Lower lobe of right lung (tissue), 2 donors: ENCODE measurements at regions not wholly inside any gene's neighbourhood (a gene's known extent, or its start where the extent isn't known, plus 50 kb on each side); places are given as distances from the start of the nearest gene placed in this dataset.

ENCODE experiments used
- ATAC-seq, 2 donors: fragments of 200-7000 bp; cut with Tn5 transposase; one replicate each; pipeline ENCODE4 v1.9.1; 2020 to 2022; ENCODE audit warnings: mild to moderate bottlenecking in 2 of 2, moderate library complexity in 2 of 2
- DNase-seq: peaks from one replicate; pipeline ENCODE4 v3.0.0-alpha.2; 2020
- H3K27ac ChIP-seq: fragments of 200-600 bp; one replicate; pipeline ENCODE4 v1.8.0; 2022
- H3K27me3 ChIP-seq: fragments of 200-600 bp; one replicate; pipeline ENCODE4 v1.8.0; 2022; ENCODE audit warnings: low read depth
- H3K36me3 ChIP-seq: fragments of 200-600 bp; one replicate; pipeline ENCODE4 v1.8.0; 2022; ENCODE audit warnings: mild to moderate bottlenecking
- H3K4me1 ChIP-seq: fragments of 200-600 bp; one replicate; pipeline ENCODE4 v1.8.0; 2022
- H3K4me3 ChIP-seq: fragments of 200-600 bp; one replicate; pipeline ENCODE4 v1.8.0; 2022; ENCODE audit warnings: mild to moderate bottlenecking
- H3K9me3 ChIP-seq: fragments of 200-600 bp; one replicate; pipeline ENCODE4 v1.8.0; 2022
- CTCF ChIP-seq: fragments of 200-600 bp; IDR thresholded peaks from one replicate; pipeline ENCODE4 v1.8.0; 2022; ENCODE audit warnings: antibody characterized with exemption, mild to moderate bottlenecking
- intact Hi-C: fragments of 100-400 bp; cut with DNase I; formaldehyde crosslinking; loops from one replicate; pipeline ENCODE4 v1.11.0; 2022
- donor health status: DM: no; HTN: yes; CAD: no; lungs with severe emphysema.

GRCh38 chr10:44171765-44172164 is 213.1 kb downstream of the CXCL12 start:
- H3K27ac ChIP-seq = no peak overlapping the region
- intact Hi-C loops = no loop called here
- no peaks in the 10 kb centered on the region for H3K4me1 ChIP-seq
- no peak for TF ChIP-seq CTCF
- no peaks in the 10 kb centered on the region for H3K36me3 ChIP-seq
- ATAC-seq (no peak), DNase-seq (no peak)
- no peaks in the 10 kb centered on the region for H3K27me3 ChIP-seq
- no peak overlapping the region for H3K4me3 ChIP-seq
- no peaks in the 10 kb centered on the region for H3K9me3 ChIP-seq

GRCh38 chr10:44168478-44168877 is 216.4 kb downstream of the CXCL12 start:
- H3K4me3 ChIP-seq = no peak overlapping the region
- no peak for DNase-seq
- TF ChIP-seq CTCF = no peak
- intact Hi-C loops = no loop called here
- H3K9me3 ChIP-seq = no peaks in the 10 kb centered on the region
- no peak for ATAC-seq
- no peak overlapping the region for H3K27ac ChIP-seq
- no peaks in the 10 kb centered on the region for H3K27me3 ChIP-seq
- H3K4me1 ChIP-seq = no peaks in the 10 kb centered on the region
- no peaks in the 10 kb centered on the region for H3K36me3 ChIP-seq

- ATAC-seq = no peak
- no peaks in the 10 kb centered on the region for H3K27me3 ChIP-seq
- no peak overlapping the region for H3K27ac ChIP-seq
- no peaks in the 10 kb centered on the region for H3K36me3 ChIP-seq
- TF ChIP-seq CTCF = no peak
- no peaks in the 10 kb centered on the region for H3K9me3 ChIP-seq
- no peak overlapping the region for H3K4me3 ChIP-seq
- DNase-seq = no peak
- H3K4me1 ChIP-seq = no peaks in the 10 kb centered on the region
- intact Hi-C loops = no loop called here
Observed at GRCh38 chr10:44167752-44168151, 217.1 kb downstream of the CXCL12 start.

GRCh38 chr10:44166441-44166840 is 218.5 kb downstream of the CXCL12 start:
- ATAC-seq (no peak), DNase-seq (no peak)
- Histone ChIP-seq H3K4me3 (no peak overlapping the region), H3K9me3 (no peaks in the 10 kb centered on the region), H3K27ac (no peak overlapping the region), H3K4me1 (no peaks in the 10 kb centered on the region), H3K27me3 (no peaks in the 10 kb centered on the region), H3K36me3 (no peaks in the 10 kb centered on the region)
- intact Hi-C loops = no loop called here
- TF ChIP-seq CTCF = no peak

GRCh38 chr10:44164251-44164956 is 220.5 kb downstream of the CXCL12 start:
- intact Hi-C loops = no loop called here
- no peak overlapping the region for H3K27ac ChIP-seq
- ATAC-seq = no peak
- DNase-seq = no peak
- H3K4me1 ChIP-seq = no peaks in the 10 kb centered on the region
- no peak overlapping the region for H3K4me3 ChIP-seq
- H3K9me3 ChIP-seq = no peaks in the 10 kb centered on the region
- no peaks in the 10 kb centered on the region for H3K27me3 ChIP-seq
- H3K36me3 ChIP-seq = no peaks in the 10 kb centered on the region
- no peak for TF ChIP-seq CTCF
